Astrocyte (in vitro differentiated cells and primary cell): ENCODE measurements at regions not wholly inside any gene's neighbourhood (a gene's known extent, or its start where the extent isn't known, plus 50 kb on each side); places are given as distances from the start of the nearest gene placed in this dataset.

ENCODE experiments used
- EZH2 ChIP-seq: IDR thresholded peaks from 2 replicates; pipeline ENCODE4 v1.6.1; 2012; ENCODE audit warnings: mild to moderate bottlenecking, low read length, inconsistent platforms; ENCODE audit not compliant: insufficient read depth
- TF ChIP-seq, protein P1 (sequence below): IDR thresholded peaks from 2 replicates; pipeline ENCODE4 v1.5.1; 2011; ENCODE audit warnings: low read depth, mild to moderate bottlenecking, inconsistent platforms, low read length, moderate library complexity; ENCODE audit not compliant: insufficient read depth

- TF ChIP-seq, protein P1, sequence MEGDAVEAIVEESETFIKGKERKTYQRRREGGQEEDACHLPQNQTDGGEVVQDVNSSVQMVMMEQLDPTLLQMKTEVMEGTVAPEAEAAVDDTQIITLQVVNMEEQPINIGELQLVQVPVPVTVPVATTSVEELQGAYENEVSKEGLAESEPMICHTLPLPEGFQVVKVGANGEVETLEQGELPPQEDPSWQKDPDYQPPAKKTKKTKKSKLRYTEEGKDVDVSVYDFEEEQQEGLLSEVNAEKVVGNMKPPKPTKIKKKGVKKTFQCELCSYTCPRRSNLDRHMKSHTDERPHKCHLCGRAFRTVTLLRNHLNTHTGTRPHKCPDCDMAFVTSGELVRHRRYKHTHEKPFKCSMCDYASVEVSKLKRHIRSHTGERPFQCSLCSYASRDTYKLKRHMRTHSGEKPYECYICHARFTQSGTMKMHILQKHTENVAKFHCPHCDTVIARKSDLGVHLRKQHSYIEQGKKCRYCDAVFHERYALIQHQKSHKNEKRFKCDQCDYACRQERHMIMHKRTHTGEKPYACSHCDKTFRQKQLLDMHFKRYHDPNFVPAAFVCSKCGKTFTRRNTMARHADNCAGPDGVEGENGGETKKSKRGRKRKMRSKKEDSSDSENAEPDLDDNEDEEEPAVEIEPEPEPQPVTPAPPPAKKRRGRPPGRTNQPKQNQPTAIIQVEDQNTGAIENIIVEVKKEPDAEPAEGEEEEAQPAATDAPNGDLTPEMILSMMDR, result no peak
- TF ChIP-seq EZH2, result no peak
Observed at GRCh38 chr7:53214463-53214862, 179.0 kb downstream of the POM121L12 start.
